Activated T-helper 9 cell treated with anti-CD3 and anti-CD28 coated beads, Interleukin-2, amount 50 U/mL, for 16 hours (primary cell): ENCODE measurements at regions not wholly inside any gene's neighbourhood (a gene's known extent, or its start where the extent isn't known, plus 50 kb on each side); places are given as distances from the start of the nearest gene placed in this dataset.

ENCODE experiments used
- DNase-seq: peaks from one replicate; pipeline ENCODE4 v3.0.0-alpha.2; 2020; ENCODE audit warnings: low read depth

DNA sequence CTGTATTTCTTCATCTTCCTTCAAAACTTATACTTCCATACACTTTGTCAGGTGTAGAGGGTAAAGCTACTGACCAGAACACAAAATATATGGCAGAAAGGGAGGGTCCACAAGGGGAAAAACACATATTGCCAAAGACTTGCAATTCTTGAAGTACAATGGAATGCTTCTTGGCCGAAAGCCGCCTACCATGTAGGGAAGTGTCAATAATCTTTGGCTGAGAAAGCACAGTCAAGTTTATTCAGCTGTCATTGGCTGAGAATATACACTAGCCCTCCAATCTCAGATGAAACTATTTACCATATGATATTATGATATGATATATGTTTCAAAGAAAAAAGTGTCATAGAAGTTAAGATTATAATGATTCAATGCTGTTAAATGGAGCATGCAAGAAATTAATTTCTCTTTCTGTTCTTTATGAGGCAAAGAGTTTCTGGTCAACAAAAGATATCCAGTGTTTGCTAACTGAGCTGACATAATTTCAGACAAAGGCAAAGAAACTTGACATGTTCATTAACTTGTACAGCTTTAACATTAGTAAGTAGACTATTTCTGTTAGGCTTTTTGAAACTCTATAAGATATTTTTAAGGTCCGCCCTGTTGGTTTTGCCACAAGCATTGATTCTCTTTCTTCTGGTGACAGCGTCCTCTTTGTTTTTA, 89.0 kb upstream of the LPP start:
- no peak for DNase-seq

DNA sequence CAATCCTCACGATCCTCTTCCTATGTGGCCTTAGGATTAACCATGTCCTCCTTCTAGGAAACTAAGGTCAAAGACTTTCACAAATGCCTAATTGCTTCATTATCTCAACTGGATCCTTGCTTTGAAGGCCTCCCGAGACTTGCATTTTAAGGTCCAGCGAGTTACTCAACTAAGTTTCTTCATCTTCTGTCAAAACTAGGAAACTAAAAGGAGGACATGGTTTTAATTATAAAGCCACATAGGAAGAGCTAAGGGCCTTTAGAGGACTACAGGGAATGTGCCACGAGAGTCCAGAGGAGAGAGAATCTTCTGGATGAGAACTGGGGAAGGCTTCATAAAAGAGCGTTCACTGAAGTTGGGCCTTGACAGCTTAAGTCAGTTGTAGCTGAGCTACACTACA, 87.8 kb upstream of the LPP start:
- no peak for DNase-seq

DNA sequence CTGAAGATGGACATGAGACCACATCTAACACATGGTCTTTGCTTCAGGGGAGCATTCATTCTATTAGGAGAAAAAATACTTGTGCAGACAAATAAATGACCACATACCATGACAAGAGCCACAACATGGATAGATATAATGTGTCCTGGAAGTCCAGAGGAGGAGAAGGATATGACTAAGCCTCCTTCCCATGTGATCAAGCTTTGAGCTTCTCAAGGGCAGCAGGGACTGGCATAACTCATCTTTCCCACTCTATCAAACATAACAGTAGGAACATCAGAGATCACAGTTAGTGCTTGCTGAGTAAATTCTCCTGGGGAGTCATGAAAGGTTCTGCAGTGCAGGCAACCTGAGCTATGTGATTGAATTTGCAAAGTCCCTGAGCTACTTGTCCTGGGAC, 86.0 kb upstream of the LPP start:
- DNase-seq, result no peak

DNA sequence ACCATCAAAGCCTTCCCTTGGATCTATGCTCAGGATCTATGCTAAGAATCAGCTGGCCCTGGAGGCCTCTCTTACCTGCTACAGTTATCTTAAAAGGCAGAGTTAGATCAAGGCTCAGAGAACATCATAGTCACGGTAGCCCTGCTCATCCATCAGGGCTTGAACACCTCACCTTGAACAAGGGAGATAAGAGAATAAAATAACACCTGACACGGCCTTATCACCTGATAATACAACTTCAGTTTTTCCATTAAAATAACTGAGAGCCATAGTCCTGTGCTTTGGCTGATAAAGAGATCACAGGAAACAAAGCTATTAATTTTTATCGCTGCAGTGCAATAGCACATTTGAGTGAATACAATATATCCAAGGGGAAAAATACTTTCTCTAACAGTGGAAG, 85.6 kb upstream of the LPP start:
- DNase-seq, result no peak

DNA sequence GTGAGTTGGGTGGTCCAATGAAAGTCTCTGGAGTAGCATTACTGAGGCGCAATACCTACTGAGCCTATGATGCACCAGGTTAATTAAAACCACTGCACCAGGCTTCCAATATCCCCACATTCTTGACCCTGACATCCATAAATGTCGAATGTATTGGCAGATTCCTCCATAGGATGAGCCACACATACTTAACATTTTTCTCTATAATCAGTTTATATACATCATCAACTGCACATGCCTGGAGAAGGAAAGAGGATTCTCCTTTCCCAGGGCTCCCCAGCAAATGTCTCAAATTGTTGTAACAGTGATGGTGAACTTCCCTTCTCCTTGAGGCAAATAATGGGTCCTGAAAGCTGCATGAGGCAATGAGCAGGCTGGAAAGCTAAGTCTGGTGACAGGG, 82.3 kb upstream of the LPP start:
- DNase-seq, result no peak

DNA sequence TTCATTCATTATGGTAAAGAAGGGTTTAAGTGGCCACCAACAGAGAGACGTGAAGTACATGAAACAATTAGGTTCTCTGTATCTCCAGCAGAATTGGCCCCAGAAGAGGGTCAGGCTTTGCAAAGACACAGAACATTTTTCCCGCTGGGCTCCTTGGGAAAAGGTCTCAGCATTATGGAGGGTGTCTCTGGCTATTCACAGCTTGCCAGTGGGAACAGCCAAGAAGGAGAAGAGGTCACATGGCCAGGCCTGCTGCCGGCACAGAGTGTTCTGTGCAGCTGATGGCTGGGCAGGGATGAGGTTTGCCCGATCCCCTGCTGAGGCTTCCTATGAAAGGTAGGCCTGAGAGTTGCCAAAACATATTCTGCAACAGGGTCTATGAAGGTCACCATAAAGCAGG, 77.8 kb upstream of the LPP start:
- DNase-seq, result no peak

DNA sequence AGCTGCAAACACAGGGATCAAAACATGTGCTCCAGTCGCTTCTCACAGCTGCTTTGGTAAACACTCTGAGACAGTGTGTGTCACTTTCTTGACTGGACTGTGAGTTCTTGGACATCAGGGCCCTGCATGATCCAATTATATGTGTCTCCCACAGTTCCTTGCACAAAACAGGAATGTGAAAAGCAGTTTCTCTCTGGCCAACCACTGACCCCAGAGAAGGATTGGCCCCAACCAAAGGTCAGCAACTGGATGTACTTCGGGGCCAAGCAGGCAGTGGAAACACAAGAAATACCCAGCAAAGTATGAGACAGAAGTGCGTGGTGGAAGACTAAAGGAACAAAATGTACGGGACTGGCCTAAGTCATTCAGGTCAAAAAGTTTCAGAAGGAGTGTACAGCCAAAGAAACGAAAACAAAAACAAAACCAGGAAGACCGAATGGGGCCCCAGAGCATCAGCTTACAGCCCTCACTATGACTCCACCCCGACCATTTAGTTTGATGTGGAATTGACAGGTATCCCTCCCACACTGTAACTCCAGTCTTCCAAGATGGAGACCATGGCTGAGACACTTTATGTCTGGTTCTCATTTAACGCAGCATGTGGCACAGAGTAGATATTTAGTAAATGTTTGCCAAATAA, 76.7 kb upstream of the LPP start:
- DNase-seq, result no peak

DNA sequence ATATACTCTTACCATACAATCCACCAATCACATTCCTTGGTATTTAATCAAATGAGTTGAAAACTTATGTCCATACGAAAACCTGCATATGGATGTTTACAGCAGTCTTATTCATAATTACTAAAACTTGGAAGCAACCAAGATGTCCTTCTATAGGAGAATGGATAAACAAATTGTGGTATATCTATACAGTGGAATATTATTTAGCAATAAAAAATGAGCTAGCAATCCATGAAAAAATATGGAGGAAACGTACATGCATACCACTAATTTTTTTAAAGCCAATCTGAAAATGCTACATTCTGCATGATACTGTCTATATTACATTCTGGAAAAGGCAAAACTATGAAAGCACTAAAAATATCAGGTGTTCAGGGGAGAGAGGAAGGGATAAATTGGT, 73.9 kb upstream of the LPP start:
- DNase-seq, result no peak

DNA sequence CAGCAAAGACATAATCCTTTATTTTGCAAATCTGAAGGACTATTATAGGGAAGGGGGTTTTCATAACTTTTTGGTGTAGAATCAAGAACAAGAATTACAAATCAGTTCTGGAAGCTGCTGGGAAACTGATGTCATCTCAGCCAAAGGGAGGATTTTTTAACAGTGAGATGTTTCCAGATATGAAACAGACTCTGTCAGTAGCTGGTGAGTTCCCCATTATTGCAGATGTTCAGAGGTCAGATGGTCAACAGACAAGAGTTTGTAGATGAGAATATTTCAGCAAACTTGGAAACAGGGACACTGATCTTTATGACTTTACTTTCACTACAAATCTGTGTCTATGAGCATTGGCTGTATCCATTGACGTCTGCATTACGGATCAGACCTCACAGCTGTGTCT, 71.9 kb upstream of the LPP start:
- DNase-seq, result no peak

DNA sequence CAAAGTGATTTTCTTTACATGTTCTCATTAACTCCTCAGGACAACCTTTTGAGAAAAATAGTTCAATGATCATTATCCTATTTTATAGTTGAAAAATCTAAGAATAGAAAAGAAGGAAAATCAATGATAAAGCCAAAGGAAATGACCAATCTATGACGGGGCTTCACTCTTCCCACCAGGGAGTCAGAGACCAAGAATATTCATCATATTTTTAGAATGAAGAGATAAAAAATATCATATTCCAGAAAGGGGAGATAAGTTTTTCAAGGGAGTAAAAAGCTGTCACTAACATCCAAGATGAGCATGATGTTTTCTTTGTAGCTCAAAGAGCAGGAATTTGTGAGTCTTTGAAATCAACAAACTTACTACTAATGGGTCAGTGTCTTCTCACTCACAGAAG, 71.5 kb upstream of the LPP start:
- DNase-seq, result no peak

DNA sequence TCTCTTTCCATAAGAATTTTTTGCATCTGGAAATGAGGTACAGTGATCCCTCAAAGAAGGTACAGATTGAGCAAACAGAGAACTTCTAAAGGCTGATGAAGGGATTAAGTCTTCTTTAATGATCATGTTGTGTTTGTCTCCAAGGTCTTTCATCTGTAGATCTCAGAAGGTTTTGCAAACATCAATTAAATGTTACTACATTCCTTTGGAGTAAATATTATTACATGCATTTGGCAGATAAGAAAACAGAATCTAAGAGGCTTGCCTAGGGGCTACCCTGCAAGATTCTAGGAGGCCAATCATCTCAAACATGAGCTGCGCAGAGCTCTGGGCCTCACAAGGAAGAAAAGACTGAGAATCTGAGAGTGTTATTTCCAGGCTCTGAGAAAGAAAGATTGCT, 70.9 kb upstream of the LPP start:
- DNase-seq, result no peak

DNA sequence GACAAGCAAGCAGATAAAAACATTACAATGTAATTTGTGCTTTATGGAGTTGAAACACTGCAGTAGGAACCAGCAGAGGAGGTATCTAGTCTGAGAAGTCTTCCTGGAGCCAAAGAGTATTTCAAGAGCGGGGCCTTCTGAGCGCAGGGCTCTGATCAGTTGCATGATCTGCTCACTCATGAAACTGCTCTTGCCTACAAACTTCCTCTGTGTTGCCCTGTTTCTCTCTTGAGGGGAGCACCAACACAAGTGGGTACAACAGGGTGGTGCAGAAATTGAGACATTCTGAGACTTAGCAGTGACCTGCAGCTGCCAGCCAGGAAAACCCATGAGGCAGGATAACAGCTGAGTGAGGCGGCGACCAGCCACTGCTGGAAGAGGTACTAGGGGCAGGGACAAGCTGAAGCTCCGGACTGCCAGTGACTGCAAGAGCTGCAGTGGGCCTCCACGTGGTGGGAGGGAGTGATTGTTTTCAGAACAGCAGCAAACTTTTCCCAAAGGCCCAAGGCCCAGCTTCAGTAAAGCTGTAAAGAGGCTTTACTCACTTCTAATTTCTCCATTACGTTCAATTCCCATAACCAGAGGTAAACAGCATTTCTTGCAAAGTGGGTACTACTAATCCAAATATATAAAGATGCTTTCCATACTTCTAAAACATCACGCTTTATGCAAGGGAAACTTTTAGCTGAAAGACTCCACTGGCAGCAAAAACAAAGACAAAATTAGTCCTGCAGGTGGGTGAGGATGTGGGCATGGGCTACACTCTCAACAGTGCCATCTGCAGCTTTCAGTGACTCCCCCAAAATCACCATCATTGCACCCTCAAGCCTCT, 69.0 kb upstream of the LPP start:
- no peak for DNase-seq

DNA sequence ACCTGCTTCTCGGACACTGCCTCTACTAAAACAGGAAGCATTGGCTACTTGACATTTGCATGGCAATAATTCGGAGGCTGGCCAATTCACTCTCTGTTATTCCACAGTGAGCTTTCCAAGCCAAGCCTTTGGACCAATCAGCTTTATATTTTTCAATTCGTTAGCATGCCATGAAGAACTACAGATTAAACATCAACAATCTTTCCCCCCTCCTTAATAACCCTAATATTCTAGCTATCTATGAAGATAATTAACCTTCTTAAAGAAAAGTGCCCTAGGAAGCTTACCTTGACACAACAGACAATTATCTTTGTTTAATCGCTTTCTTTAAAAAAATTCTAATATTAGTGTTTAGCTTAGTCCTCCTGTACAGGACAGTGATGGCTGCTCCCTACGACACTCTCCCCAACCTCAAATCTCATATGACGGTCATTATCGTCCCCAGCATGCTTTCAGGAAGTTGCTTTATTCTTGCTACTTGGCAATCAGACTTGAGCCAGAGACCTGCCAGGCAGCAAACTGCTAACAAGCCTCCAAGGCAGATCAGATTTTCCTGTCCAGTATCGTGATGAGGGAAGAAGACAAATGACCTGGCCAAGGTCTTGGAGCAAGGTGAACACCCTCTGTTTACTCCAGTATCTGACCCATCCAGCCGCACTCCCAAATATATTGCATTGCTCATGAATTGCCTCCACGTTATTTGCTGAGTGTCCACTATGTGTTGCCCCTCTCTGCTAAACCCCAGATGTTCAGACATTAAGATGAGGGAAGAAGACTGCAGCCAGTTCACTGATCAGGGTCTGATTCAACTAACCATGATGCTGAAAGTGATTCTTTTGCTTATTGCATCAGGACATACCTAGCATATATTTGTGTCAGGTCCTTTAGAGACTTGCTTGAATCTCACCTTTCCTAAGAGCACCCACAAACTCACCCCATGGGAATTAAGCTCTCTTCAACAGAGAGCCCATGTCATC, 68.1 kb upstream of the LPP start:
- DNase-seq, result no peak

DNA sequence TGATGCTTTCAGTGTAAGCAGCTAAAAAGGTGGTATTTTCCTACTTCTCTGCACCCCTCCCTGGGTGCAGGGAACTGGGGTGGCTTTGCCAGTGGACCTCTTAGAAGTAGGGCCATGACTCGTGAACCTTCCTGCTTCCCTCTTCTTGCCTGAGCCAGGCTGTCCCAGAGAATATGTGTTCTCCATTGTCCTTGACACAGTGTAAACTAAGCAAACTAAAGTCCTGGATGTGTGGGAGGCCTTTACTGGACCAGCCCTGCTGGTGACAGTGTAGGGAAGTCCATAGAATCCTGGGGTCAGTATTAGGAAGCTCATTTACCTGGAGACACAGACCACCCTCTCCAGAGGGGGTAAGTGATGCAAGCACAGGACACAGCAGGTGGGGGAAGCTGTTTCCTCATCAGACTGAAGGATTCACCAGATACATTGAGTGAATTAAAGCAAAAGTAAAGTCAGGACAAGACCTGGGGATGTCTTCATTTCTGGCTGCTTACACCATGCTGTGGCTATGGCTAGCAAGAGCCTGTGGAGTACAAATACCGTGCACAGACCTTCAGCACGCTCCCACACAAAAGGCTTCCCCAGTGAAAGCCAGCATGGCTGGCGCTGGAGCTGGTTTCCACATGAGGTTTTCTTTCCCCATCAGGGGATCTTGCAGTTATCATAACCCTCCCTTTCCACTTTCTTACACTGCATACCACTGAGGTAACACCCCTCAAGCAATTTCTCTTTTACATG, 64.8 kb upstream of the LPP start:
- DNase-seq, result no peak

DNA sequence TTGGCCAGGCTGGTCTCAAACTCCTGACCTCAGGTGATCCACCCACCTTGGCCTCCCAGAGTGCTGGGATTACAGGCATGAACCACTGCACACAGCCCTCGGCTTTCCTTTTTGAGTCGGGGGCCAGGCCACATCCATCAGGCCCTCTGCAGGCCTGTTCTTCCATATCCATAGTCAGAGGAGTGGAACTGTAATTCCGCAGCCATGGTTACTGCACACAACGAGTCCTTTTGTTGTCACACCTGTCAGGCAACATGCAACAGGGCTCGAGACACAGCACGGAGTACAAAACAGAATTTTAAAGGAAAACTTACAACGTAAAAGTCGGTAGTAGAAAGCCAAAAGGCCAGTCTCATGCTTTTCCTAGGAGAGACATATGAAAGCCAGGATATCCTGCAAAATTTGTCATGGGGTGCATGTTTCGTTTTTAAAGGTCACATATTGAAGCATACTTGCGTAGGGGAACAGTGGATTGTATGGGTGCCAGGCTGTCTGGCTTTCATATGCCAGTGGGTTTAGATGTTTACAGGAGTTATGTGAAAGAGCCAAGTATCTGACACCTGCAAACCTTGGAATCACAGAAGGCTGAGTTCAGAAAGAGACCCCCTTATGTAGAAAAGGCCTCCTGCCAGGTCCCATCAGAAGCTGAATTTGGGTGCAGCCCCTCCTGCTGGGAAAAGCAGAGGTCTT, 63.2 kb upstream of the LPP start:
- no peak for DNase-seq

DNA sequence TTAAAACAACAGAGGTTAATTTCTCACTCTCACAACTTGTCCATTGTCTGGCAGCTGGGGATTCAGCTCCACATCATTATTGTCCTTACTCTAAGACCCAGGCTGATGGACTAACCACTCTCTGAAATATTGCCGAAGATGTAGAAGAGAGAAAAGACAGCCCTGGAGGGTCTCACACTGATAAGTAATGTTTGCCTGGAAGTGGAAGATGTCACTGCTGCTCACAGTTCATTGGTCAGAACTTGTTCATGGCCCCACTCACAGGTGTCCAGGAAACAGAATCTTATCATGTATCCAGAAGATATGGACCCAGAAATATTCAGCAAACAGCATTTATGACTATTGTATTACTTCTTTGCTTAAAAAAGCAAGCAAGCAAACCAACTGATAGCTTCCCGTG, 62.2 kb upstream of the LPP start:
- no peak for DNase-seq

DNA sequence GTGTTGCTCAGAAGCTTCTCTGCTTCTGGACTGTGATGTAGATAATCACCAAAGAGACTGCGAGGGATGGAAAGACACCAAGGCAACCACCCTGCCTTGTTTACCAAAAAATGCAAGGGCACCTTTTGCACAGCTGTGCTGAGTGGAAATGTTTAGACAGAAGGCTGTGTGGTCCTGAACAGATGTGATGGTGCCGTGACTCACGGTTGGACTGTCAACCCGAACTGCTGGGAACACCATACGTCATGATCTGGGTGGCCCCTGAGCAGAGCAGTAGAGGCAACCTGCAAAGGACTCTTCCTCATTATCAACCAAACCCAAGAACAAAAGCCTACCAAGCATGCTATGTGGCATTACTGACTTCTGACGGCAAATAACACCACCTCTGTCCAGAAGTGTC, 61.3 kb upstream of the LPP start:
- no peak for DNase-seq

DNA sequence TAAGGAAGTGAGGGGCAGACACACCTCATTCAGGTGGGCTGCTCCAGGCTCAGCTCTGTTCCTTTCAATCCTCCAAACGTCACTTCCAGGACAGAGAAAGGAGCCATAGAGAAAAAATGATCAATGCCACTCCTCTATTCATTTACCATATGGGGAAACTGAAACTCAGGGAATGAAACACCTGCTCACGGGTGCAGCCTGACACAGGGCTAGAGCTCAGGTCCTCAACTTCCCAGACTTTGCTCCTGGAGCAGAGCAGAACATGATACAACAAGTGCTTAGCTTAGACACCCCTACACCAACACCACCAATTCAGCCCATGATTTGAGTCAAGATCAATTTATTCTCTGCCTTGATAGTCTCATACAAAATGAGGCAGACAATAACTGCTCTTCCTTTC, 58.5 kb upstream of the LPP start:
- no peak for DNase-seq

DNA sequence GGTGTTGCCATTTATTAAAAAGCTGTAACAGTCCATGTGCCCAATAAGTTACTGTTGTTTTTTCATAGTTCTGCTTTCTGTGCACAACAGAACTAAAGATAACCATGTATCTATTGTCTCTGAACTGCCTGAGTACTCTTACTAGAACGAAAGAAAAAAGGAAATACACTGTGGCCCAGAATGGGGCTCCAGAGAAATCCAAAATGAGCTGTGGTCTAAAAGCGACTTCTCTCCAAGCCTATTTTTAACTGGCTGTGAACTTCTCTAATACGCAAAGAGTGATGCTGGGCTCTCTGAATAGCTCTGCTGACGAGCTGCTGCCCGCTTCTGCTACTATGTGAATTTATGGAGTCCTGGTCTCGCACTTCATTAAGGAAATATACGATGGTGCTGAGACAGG, 56.2 kb upstream of the LPP start:
- no peak for DNase-seq

DNA sequence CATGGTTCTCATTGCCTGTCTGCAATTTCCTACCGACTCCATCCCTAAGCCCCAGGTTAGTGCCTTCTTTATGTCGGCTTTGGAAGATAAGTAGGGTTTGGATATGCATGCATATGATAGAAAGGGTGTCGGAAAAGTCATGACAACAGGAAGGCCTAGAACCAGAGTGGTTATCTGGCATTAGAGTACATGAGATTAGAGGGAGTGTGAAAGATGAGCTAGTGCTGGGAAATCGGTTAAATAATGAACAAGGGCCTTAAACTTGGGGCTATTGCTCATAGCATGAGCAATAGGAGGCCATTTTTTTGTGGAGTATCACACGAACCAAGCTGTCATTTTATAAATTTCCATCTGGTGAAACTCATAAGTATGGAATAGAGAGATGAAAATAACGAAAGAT, 54.0 kb upstream of the LPP start:
- no peak for DNase-seq
